A673 (cell line): ENCODE measurements at regions not wholly inside any gene's neighbourhood (a gene's known extent, or its start where the extent isn't known, plus 50 kb on each side); places are given as distances from the start of the nearest gene placed in this dataset.
A peak's percentile ranks its signal among the peaks of the same experiment; 100 is the strongest.

Source experiments
- CTCF ChIP-seq: fragments of 300-800, 200-600 bp; sonication (generic); conservative IDR thresholded peaks from 2 replicates; pipeline ENCODE4 v1.5.1; 2017; ENCODE audit warnings: low read depth, mild to moderate bottlenecking, antibody characterized with exemption, low read length, moderate library complexity, mixed read lengths
- EZH2 ChIP-seq: fragments of 200-600 bp; sonication (generic); IDR thresholded peaks from 2 replicates; pipeline ENCODE4 v1.6.1; 2017; ENCODE audit warnings: borderline replicate concordance, low read depth, mild to moderate bottlenecking, mixed read lengths, antibody characterized with exemption, low read length; ENCODE audit not compliant: poor library complexity, severe bottlenecking

- TF ChIP-seq CTCF = peak; percentile 76
- TF ChIP-seq EZH2 = no peak
Measured at GRCh38 chr14:22084393-22085281, 411.0 kb upstream of the OR4E1 start.
